SW480 (cell line): ENCODE measurements at regions not wholly inside any gene's neighbourhood (a gene's known extent, or its start where the extent isn't known, plus 50 kb on each side); places are given as distances from the start of the nearest gene placed in this dataset.

Experiments used
- DNase-seq: peaks from one replicate; pipeline ENCODE4 v3.0.0-alpha.2; 2016; ENCODE audit warnings: low spot score

DNA sequence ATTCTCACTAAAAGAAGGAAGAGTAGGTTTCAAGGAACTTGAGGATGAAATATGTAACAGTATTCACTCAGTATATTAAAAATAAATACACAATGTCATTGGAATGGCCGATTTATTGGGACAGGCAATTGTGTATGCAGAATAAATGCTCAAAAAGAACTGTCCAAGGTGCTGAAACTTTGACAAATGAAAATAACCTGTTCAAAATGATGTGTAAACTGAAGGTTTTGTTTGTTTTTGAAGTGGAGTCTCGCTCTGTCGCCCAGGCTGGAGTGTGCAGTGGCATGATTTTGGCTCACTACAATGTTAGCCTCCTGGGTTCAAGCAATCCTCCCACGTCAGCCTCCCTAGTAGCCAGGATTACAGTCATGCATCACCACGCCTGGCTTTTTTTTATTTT is 318.7 kb upstream of the RBFOX1 start:
- no peak for DNase-seq

DNA sequence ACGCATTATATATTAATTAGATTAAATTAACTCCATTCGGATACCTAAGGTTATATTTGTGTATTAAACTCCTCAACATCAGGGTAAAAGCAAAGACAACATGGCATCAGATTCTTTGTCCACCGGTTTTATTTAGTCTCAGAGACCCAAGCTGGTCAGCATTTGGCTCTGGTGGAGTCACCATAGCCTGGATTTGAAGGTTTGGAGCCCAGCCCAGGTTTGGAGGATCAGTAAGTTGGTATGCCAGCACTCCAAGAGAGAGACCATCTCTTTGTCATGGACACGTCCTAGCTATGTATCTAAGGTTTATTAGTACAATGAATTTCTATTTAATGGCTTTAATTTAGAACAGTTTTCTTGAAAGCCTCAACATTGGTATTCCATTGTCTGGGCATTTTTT is 328.4 kb upstream of the RBFOX1 start:
- DNase-seq, result no peak

DNA sequence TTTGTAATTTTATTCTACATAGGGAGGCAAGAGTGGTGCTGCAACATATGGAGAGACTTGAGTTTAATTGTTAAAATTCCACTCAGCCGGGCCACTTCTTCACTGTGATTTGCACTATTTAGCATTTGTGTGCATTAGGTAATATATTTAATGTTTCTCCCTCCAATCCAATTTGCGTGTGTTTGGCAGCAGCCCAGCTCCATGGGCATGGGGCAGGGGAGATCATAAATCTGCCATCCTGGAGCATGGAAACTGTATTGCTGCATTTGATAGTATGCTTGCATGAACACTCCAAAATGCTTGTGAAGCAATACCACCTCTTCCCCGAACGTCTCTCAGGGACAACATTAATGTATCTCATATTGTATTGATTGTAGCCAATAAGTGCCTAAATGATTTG is 339.1 kb upstream of the RBFOX1 start:
- no peak for DNase-seq

DNA sequence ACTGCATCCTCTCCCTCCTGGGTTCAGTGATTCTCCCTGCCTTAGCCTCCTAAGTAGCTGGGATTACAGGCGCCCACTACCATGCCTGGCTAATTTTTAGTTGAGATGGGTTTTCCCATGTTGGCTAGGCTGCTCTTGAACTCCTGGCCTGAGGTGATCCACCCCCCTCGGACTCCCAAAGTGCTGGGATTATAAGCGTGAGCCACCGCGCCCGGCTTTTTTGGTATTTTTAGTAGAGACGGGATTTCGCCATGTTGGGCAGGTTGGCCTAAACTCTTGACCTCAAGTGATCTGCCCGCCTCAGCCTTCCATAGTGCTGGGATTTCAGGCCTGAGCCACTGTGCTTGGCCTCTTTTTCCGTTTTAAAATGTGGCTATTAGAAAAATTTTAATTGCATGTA is 343.8 kb upstream of the RBFOX1 start:
- DNase-seq, result no peak

DNA sequence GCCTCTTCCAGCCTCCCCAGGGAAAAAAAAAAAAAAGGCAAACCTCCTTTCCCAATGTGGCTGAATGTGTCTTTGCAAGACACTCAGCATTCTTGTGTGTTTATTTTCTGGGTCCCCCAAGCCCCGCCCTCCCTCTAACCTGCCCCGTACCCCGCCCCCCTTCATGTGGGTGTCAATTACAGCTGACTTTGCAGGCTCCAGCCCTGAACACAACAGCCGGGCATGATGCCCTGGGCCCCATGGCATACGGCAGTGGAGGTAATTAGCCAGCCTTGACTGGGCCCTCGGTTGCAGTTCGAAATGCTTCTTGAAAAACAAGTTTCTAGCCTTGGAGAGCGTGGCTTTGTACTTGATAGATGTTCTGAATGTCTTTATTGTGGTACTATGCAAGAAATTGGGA is 354.7 kb upstream of the RBFOX1 start:
- DNase-seq, result no peak

DNA sequence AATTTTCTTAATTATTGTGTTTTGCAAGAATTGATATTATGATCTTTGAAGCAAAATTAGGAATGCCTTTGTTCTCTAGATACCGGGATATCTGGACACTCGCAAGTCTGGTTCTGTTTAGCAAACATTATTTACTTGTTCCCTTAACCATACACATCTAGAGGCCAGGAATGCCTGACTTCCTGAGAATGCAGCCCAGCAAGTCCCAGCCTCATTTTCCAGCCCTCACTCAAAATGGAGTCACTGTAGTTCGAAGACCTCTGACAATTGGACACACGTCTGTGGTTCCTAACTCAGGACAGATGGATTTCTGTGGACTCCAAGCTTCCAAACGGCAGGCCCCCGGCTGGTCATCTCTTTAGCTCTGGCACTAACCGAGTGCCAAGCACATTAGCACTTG is 355.4 kb upstream of the RBFOX1 start:
- DNase-seq, result no peak

DNA sequence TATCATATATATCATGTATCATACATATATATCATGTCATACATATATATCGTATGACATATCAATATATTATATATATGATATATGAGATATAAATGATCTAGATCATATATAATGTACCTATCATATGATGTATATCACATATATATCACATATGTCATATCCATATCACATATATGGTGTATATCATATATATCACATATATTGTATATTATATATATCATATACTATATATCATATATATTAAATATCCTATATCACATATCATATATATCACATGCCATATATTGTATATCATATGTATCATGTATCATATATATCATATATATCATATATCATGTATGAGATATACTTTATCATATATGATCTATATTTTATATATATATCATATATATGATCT is 355.9 kb upstream of the RBFOX1 start:
- no peak for DNase-seq

DNA sequence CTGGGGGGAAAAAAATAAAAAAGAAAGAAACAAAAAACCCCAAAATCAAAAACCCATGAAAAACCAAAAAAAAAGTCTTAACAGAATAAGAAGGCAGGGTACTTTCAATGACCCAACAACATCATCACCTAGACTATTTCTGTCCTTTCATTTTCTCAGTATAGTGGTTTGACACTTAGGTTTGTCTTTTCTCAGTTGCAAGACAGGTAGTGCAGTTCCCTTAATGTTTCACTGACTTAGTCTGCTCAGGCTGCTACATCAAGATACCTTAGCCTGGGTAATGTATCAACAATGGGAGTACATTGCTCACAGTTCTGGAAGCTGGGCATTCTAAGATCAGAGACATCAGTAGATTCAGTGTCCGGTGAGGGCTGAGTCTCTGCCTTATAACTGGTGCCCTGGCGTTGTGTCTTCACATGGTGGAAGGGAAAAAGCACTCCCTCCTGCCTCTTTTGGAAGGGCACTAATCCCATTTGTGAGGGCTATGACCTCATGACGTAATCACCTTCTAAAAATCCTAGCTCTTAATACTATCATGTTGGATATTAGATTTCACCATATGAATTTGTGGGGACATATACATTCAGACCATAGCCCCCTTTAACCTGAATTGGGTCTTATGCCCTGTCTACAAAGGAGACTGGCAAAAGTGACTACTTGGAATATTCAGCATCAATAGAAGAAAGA is 362.3 kb upstream of the RBFOX1 start:
- no peak for DNase-seq

DNA sequence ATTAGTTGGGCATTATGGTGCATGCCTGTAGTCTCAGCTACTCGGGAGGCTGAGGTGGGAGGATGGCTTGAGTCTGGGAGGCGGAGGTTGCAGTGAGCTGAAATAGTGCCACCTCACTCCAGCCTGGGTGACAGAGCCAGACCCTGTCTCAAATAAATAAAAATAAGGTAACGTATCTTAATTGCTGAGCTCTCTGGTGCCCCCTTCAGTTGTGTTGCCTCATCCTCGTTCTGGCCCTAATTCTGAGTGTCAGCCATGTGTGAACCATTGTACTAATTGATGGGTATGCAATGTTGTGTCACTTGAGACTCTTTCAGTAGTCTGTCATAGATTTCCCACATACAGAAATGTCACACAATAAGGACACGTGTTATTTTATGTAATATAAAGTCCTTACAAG is 363.1 kb upstream of the RBFOX1 start:
- no peak for DNase-seq

DNA sequence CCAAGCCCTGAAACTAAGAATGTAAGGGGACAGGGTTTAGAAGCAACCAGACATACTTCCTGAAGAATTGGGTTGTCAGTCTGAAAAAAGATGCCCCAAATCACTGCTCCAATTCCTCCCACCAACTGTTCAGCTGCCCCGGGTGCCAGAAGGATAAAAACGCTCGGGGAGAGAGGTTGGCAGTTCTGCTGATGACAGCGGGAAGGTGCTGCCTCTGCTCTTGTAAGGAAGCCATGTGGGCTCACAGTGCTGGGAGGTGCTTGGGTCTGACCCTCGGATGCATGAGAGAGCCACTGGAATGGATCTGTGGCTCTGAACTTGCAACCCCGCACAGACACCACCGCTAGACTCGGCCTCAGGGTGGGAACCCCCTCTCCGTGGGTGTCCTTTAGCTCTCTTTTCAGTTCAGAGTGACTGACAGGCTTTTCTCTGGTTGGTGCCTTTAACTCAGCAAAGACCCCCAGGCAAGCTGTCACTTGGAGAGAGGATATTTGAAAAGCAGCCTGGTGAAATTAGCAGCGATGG is 364.8 kb upstream of the RBFOX1 start:
- no peak for DNase-seq

DNA sequence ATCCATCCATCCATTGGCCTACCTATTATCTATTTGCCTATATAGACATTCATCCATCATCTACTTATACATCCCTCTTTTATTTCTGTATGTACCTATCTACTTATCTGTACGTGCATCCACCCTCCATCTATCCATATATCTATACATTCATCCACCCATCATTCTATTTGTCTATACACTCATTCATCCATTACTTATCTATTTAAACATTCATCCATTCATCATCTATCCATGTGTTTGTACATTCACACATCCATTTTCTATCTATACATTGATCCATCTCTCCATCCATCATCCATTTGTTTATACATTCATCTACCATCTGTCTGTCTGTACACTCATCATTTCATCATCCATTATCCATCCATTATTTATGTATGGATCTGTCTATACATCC is 365.7 kb upstream of the RBFOX1 start:
- DNase-seq, result no peak

DNA sequence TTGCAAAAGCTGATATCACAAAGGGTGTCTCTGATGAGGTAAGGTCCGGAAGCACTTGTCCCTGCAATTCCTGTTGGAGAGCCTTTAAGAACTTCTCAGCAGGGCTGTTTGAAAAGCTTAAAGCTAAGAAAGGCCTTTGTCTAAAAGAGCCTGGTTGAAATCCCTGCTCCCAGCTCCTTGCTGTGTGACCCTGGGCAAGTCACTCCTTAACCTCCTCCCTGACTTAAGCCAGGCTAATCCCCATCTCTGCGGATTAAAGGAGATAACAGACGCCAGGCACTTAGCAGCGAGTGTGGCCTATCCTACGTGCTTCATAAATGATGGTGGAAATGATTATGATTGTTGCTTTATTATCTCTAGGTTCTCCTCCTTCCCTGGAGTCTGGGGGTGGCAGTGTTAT is 368.0 kb upstream of the RBFOX1 start:
- DNase-seq, result no peak

DNA sequence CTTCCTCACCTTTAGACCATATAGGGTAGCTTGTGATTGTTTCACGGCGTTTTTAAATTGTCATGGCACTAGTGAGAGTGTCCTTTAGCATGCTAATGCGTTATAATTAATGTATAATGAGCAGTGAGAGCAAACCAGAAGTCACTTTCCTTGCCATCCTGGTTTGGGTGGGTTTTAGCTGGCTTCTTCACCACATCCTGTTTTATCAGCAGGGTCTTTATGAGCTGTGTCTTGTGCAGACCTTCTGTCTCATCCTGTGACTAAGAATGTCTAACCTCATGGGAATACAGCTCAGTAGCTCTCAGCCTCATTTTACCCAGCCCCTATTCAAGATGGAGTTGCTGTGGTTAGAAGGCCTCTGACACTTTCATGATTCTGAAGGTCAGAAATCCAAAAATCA is 370.9 kb upstream of the RBFOX1 start:
- DNase-seq, result no peak

DNA sequence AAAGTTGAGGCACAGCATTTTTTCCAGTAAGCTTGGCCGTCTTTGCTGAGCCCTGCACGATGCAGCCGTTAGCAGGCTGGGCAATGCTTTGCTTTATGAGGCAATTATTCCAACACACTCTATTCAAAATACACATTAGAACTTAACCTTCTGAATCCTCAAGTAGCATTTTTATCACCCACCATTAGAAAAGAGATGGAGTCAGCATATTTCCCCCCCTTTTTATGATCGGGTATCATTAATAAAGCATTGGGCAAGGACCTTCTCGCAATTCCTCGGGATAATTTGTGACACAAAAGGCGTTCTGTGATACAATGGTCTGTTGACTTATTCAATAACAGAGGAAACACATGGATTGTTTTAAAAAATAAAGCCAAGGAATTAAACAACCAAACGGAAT is 374.5 kb upstream of the RBFOX1 start:
- DNase-seq, result no peak

DNA sequence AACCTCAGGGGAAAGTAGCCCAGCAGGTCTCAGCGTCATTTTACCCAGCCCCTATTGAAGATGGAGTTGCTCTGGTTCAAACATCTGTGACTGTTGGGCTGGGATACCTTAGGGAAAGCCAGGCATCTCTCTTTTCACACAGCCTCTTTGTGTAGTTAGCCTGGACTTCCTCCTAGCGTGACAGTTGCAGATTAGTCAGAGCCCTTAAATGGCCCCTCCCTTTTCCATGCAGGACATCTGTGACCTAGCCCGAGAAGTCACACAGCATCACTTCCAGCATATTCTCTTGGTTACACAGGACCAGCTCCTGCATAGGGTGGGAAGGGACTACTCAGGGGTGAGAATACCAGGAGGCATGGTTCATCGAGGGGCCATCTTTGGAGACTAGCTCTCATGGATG is 375.0 kb upstream of the RBFOX1 start:
- peak; percentile 16 for DNase-seq

DNA sequence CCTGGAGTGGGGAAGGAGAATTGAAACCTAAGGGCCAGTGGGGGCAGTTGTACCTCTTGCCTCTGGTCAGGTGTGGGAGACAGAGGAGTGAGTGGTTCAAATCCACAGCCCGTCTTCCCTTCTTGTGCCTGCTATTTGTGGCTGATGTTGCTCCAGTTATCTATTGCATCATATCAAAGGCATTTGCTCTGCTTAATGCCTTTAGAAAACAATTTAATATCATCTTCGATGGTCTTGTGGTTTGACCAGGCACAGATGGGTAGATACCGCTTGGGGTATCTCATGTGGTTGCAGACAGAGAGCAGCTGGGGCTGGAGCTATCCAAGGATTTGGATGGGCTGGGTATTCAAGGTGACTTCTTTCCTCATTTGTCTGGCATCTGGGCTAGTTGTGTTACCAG is 376.1 kb upstream of the RBFOX1 start:
- no peak for DNase-seq

DNA sequence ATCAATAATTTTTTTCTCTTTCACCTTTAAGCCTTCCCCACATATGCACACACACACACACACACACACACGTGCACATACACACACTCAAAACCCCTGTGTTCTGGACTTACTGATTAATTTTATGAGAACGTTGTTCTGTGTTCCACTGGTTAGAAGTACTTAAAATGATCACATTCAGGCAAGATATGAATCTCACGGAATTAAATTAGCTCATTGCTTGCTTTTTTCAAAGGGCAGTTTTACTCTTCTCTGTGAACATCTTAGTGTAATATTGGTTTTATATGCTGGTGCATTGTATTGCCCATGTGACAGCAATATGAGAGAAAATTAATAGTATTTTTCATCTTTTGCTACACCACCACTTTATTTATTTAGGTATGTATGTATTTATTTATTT is 377.3 kb upstream of the RBFOX1 start:
- no peak for DNase-seq

DNA sequence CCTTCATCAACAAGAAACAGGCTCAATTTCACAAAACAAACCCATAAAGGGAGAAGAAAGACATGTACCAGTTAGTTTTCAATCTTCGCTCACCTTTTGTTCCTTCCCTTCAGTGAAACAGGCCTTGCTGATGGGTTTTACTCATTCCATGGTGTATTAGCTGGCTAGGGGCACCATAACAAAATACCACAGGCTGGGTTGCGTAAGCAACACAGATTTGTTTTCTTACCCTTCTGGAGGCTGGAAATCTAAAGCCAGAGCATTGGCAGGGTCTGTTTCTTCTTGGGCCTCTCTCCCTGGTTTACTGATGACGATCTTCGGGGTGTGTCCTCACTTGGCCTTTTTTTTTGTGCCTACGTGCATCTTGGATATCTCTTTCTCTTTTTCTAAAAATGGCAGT is 383.4 kb upstream of the RBFOX1 start:
- no peak for DNase-seq

DNA sequence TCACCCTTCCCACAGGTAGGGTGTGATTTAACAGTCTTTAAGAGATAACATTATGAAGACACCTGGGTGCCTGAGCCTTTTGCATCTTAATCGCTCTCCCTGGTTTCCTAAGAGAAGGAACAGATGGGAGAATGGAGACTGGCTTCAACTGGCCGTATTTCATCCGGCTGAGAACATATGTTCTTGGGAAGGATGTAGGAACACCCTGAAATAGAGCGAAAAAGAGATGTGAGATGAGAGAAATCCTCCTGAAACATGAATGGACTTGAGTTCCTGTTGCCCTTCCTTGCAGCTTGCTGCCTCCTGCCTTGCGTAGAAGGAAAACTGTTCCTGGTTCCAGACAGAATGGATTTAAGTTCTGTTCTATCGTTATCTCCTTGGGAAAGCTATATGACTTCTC is 385.4 kb upstream of the RBFOX1 start:
- DNase-seq, result no peak

DNA sequence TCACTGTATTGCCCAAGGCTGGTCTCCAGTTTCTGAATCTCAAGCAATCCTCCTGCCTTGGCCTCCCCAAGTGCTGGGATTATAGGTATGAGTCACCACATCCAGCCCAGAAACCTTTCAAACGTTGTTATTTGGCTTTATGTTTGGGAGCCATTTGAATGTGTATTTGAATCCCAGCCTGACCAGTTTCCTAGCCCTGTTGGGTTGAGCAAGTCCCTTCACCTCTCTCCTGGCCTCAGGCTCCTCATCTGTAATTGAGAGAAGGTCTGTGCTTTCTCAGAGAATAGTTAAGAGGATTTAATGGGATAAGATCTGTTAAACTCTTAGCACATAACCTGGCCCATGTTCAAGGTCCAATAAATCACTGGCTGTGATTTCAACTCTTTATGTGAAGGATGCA is 385.8 kb upstream of the RBFOX1 start:
- no peak for DNase-seq

DNA sequence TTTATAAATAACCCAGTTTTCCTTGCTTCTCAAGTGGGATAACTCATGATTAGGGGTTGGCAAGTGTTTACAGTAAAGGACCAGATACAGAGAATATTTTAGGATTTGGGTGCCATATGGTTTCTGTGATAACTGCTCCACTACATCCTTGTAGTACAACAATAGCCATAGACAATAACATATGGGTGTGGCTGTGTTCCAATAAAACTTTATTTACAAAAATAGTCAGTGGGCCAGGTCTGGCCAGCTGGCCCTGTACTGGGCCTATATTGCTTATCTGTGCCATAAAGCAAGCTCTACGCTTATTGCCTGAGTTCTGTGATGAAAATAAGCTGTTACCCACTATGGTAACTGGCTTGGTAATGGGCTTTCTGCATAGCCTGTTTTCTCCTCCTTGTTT is 386.5 kb upstream of the RBFOX1 start:
- DNase-seq, result no peak

DNA sequence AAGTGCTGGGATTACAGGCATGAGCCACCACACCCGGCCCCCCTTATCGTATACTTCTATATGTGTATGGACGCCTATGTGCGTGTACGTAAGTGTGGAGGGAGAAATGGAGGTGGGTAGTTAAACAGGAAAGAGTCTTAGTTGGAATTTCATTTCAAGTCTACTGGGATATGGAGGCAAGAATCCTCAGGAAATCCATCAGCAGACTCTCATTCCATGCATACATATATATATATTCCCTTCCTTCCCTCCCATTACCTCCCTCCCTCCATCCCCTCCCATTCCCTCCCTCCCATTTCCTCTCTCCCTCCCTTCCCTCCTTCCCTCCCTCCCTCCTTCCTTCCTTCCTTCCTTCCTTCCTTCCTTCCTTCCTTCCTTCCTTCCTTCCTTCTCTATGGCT is 391.7 kb upstream of the RBFOX1 start:
- DNase-seq, result no peak

DNA sequence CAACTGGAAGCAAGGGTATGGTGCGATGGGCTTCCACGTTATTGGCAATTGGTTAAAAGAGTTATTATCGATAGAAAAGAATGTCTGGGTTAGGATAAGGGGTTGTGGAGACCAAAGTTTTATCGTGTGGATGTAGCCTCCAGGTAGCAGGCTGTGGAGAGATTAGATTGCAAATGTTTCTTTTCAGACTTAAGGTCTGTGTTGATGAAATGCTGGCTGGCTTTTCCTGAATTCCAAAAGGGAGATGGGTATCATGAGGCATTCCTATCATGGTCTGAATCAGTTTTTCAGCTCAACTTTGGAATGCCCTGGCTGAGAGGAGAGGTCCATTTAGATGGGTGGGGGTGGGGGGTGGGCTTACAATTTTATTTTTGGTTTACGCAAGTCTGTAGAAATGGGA is 395.0 kb upstream of the RBFOX1 start:
- no peak for DNase-seq

DNA sequence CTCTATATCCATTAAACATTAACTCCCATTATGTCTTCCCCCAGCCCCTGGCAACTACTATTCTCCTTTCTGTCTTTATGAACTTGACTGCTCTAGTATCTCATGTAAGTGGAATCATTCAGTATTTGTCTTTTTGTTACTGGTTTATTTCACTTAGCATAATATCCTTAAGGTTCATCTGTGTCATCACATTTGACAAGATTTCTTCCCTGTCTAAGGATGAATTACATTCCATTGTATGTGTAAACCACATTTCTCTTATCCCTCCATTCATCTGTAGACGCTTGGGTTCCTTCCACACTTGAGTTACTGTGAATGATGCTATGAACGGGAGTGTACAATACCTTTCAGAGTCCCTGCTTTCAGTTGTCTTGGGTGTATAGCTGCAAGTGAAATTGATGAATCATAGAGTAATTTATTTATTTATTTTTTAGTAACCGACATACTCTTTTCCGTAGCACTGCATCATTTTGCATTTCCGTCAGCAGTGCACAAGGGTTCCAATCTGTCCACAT is 399.7 kb upstream of the RBFOX1 start:
- DNase-seq, result no peak
